ENCODE measurements at regions not wholly inside any gene's neighbourhood (a gene's known extent, or its start where the extent isn't known, plus 50 kb on each side); places are given as distances from the start of the nearest gene placed in this dataset.
"Not testable (repeated sequence)": the region's sequence is repeated elsewhere in the genome, so short reads cannot be mapped to it uniquely, and the experiment has no call there.

GRCh38 chr20:57097245-57097915 is 169.1 kb downstream of the BMP7 start:
- no peak for DNase-seq (ENCODE audit: low read depth in 2 of 2)

GRCh38 chr20:57102160-57102559 is 164.3 kb downstream of the BMP7 start:
- DNase-seq (ENCODE audit: low read depth in 2 of 2): no peak

- no peak for DNase-seq (ENCODE audit: low read depth in 2 of 2)
Observed at GRCh38 chr20:57102566-57102965, 163.9 kb downstream of the BMP7 start.

- DNase-seq (ENCODE audit: low read depth in 2 of 2): no peak
Observed at GRCh38 chr20:57103146-57103800, 163.2 kb downstream of the BMP7 start.

GRCh38 chr20:57104113-57104512 is 162.3 kb downstream of the BMP7 start:
- no peak for DNase-seq (ENCODE audit: low read depth in 2 of 2)

- no peak for DNase-seq (ENCODE audit: low read depth in 2 of 2)
Observed at GRCh38 chr20:57104651-57105204, 161.7 kb downstream of the BMP7 start.

- no peak for DNase-seq (ENCODE audit: low read depth in 2 of 2)
Observed at GRCh38 chr20:57106030-57106682, 160.3 kb downstream of the BMP7 start.

- DNase-seq (ENCODE audit: low read depth in 2 of 2): no peak
Observed at GRCh38 chr20:57106692-57107091, 159.7 kb downstream of the BMP7 start.

GRCh38 chr20:57107208-57107607 is 159.2 kb downstream of the BMP7 start:
- no peak for DNase-seq (ENCODE audit: low read depth in 2 of 2)

GRCh38 chr20:57108218-57108617 is 158.2 kb downstream of the BMP7 start:
- no peak for DNase-seq (ENCODE audit: low read depth in 2 of 2)

GRCh38 chr20:57108742-57109570 is 157.5 kb downstream of the BMP7 start:
- no peak for DNase-seq (ENCODE audit: low read depth in 2 of 2)

GRCh38 chr20:57109571-57109953 is 156.9 kb downstream of the BMP7 start:
- DNase-seq (ENCODE audit: low read depth in 2 of 2): no peak

GRCh38 chr20:57110121-57111027 is 156.1 kb downstream of the BMP7 start:
- not testable (repeated sequence) for DNase-seq (ENCODE audit: low read depth in 2 of 2)

GRCh38 chr20:57111028-57111373 is 155.4 kb downstream of the BMP7 start:
- DNase-seq (ENCODE audit: low read depth in 2 of 2): no peak

- no peak for DNase-seq (ENCODE audit: low read depth in 2 of 2)
Observed at GRCh38 chr20:57112448-57112847, 154.0 kb downstream of the BMP7 start.

- DNase-seq (ENCODE audit: low read depth in 2 of 2): no peak
Observed at GRCh38 chr20:57114290-57115005, 152.0 kb downstream of the BMP7 start.

- DNase-seq (ENCODE audit: low read depth in 2 of 2): no peak
Observed at GRCh38 chr20:57117296-57117695, 149.1 kb downstream of the BMP7 start.

- no peak for DNase-seq (ENCODE audit: low read depth in 2 of 2)
Observed at GRCh38 chr20:57118107-57118769, 148.2 kb downstream of the BMP7 start.

Measured in lung microvascular endothelial cell (primary cell).